ENCODE measurements at regions not wholly inside any gene's neighbourhood (a gene's known extent, or its start where the extent isn't known, plus 50 kb on each side); places are given as distances from the start of the nearest gene placed in this dataset.
"Not testable (repeated sequence)": the region's sequence is repeated elsewhere in the genome, so short reads cannot be mapped to it uniquely, and the experiment has no call there.

GRCh38 chr4:29304595-29304994 is 1415.6 kb upstream of the PCDH7 start:
- DNase-seq (ENCODE audit: low read depth): peak; percentile 60

DNA sequence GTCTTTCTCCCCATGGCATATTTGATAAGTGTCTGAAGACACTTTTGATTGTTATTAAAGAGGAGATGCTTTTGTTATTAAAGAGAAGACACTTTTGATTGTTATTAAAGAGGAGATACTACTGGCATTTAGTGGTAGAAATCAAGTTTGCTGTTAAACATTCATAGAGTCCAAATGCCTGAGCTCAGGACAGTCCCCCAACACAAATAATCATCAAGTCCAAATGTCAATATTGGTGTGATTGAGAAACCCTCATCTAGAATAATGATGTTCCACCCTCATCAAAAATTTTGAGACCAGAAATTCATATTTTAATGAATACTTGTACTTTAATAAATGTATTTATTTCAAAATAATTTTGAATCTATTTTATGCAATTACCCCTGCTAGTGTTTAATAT is 1412.9 kb upstream of the PCDH7 start:
- no peak for DNase-seq (ENCODE audit: low read depth)

GRCh38 chr4:29307755-29308154 is 1412.4 kb upstream of the PCDH7 start:
- no peak for DNase-seq (ENCODE audit: low read depth)

- peak; percentile 81 for DNase-seq (ENCODE audit: low read depth)
Measured at GRCh38 chr4:29309050-29309449, 1411.1 kb upstream of the PCDH7 start.

GRCh38 chr4:29310252-29310651 is 1409.9 kb upstream of the PCDH7 start:
- DNase-seq (ENCODE audit: low read depth): peak; percentile 55

DNA sequence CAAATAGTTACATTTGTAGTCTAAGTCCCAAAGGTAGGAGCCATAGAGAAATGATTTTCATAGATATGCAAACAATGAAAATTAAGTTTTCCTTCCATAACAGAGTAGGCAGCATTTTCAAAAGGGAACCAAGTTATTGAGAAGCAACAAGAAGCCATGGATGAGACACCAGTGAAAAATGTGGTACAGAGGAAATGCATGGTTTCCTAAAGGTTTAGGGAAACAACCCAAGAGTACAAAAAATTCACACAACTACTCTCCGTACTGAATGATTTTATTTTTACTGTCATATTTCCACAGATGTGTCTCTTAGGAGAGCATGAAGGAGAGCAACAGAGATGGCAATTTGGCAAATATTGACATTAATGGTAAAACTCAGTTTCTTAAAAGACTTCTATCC is 1408.9 kb upstream of the PCDH7 start:
- DNase-seq (ENCODE audit: low read depth): peak; percentile 60

- peak; percentile 10 for DNase-seq (ENCODE audit: low read depth)
Measured at GRCh38 chr4:29319663-29320340, 1400.4 kb upstream of the PCDH7 start.

DNA sequence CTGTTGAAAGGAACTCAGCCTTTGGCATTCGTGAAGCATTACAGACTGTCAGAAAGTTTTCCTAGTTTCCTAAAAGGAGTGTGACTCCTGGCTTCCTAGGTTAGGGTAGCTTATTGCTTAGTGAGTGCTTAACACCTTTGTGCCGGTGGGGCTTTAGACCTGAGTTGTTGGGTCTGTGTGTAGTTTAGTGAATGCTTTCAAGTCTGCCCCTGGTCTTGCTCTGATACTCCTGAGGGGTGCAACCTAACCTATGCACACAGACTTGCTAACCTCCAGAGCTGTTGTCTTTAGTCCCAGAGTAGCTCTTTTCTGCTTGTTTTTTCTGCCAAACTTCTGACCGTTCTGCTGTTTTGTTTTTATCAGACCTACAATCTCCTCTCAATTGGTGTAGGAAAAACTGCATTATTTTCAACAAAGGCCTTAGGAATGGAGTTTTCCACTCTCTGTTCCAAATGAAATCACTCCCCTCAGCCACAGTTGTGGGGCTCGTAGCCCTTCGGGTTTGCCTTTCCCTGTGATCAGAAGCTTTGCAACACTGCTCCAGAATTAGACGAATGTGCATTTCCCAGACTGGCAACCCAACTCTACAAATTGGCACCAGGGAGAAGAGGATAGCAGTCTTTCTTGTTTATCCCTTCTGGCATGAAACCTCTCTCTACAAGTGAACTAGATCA is 1399.1 kb upstream of the PCDH7 start:
- no peak for DNase-seq (ENCODE audit: low read depth)

DNA sequence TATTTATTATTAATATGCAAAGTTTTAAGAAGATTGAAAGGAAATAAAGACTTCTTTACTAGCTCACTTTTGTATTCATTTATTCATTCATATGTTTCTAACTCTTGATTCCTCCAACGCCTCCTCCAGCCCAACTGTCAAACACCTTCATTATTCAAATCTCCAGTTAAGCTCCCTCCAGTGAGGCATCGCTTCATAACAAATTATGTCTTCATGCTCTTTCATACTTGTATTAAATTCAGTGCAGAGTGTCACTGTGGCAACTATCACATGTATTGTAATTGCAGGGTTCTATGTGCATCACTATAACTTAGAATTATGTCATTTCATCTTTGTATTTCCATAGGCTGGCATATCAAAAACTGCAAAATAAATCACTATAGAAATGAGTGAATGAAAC is 1394.2 kb upstream of the PCDH7 start:
- DNase-seq (ENCODE audit: low read depth): no peak

- DNase-seq (ENCODE audit: low read depth): no peak
Measured at GRCh38 chr4:29326816-29327215, 1393.4 kb upstream of the PCDH7 start.

DNA sequence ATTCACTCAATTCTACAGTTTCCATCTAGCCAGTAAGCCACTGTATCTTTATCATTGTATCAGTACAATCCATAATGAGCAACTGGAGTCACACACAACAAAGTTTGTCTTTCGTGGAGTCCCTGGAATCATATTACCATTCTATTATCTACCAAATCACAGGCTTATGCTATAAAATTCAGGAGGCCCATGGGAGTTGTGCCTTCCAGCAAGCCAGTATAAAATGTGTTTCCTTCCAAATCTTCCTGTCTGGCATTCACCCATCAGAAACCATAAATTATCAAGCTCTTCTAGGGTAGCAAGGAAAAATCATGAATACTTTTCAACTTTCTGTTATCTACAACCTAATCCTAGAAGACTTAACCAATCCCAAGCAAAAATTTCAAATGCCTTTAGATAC is 1383.3 kb upstream of the PCDH7 start:
- peak; percentile 6 for DNase-seq (ENCODE audit: low read depth)

- no peak for DNase-seq (ENCODE audit: low read depth)
Measured at GRCh38 chr4:29372971-29373370, 1347.2 kb upstream of the PCDH7 start.

DNA sequence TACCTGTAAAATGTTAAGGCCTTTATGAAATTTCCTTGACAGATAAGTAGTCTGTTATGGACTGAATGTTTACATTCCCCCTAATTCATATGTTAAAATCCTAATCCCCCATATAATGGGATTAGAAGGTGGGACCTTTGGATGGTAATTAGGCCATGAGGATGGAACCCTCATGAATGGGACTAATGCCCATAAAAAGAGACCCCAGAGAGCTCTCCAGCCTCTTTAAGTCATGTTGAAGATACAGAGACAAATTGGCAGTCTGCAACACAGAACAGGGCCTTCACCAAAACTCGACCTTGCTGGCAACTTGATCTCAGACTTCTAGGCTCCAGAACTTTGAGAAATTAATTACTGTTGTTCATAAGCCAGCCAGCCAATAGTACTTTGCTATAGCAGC is 1344.5 kb upstream of the PCDH7 start:
- no peak for DNase-seq (ENCODE audit: low read depth)

DNA sequence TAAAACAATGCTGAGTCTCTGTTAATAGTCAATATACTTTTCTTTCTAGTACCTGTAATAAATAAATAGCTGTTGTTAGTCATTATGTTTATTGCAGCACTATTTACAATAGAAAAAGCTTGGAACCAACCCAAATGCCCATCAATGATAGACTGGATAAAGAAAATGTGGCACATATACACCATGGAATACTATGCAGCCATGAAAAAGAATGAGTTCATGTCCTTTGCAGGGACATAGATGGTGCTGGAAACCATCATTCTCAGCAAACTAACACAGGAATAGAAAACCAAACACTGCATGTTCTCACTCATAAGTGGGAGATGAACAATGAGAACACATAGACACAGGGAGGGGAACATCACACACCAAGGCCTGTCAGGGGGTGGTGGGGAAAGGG is 1341.9 kb upstream of the PCDH7 start:
- not testable (repeated sequence) for DNase-seq (ENCODE audit: low read depth)

DNA sequence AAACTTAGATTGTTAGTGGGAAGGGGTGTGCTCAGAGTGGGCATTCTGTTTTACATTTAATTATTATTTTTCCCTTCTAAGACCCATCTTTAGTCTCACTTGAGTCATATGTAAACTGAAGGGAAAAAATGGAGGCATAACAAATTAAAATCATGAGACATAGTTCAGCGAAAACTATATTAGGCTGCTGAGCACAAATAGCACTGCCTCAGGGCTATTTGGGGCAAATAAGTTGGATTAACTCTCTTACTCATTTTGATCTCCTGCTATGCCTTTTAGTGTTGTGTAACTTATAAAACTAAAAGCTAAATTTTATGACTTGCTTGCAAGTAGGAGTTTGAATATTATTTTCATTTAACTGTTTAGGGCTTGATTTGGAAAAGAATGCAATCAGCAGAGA is 1329.2 kb upstream of the PCDH7 start:
- DNase-seq (ENCODE audit: low read depth): peak; percentile 68

DNA sequence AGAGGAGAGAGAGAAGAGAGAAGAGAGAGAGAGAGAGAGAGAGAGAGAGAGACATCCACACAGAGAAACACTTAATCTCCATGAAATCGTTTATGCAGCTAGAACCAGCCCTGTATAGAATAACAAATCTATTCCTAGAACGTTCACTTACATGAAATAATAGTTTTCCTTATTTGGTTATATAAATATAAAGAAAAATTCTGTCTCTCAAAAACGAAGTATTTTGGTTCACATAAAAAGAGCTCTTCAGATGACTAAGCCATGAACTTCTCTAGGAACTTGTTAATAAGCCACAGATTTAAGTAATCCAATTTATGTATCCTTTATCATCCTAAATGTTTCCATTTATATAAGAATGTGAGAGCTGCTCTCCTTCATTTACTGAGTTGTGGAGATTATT is 1315.1 kb upstream of the PCDH7 start:
- DNase-seq (ENCODE audit: low read depth): peak; percentile 71

GRCh38 chr4:29415771-29416170 is 1304.4 kb upstream of the PCDH7 start:
- no peak for DNase-seq (ENCODE audit: low read depth)

DNA sequence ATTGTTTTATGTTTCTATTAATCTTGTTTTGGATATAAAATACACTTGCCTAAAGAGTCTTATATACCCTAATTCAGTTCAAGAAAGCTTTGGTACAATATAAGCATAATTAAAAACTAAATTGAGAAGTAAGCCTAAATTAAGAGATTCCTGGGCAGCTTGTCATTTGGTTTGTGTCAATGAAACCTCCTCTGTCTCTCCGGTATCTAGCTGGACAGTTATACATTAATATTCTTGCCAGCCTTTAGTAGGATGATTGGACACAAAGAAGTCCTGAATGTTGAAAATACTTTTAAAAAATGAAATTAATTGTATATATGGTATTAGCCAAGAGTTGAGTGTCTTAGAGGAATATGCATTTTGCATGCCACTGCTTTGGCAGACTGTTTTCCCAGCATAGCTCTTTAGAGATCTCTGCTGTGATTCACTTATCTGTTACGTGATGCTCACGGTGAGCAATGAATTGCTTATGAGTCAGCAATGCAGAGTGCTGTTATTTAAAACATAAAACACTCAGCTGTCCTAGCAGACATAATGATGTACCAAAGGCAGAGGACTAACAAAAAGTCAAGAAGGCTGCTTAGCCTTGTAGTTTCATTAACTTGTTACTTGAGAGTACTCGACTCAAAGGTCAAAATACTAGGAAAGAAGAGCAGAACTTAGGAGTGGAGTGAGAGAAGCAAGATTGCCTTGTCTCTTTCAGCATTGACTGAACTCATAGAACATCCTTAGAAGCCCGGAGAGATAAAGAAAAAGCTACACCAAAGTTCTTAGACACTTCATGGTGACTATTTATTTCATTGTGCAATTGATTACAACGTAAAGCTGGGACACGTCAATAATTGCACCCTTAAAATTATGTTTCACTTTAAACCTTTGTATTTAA is 1296.1 kb upstream of the PCDH7 start:
- peak; percentile 91 for DNase-seq (ENCODE audit: low read depth)

DNA sequence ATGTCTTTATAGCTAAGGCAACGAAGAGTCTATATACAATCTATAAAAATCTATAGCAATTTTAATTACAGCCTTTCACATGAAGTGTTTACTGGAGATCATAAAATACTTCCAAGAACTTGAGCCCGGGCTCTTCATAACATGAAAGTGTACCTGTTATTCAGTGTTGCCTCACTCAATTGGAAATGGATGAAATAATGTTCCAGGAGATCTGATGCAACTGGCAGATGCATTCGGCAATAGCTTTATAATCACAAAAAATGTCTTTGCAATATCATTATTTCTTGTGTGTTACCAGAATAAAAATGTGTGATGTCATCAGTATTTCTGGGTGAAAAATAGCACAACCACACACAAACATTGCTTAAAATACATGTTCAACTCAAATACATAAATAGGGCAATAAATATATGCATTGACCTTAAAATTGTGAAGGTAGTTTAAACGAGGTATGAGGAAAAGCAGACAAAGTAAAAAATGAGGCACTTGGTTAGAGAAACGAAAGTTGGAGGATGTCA is 1266.8 kb upstream of the PCDH7 start:
- no peak for DNase-seq (ENCODE audit: low read depth)

GRCh38 chr4:29459926-29460325 is 1260.2 kb upstream of the PCDH7 start:
- DNase-seq (ENCODE audit: low read depth): peak; percentile 11

DNA sequence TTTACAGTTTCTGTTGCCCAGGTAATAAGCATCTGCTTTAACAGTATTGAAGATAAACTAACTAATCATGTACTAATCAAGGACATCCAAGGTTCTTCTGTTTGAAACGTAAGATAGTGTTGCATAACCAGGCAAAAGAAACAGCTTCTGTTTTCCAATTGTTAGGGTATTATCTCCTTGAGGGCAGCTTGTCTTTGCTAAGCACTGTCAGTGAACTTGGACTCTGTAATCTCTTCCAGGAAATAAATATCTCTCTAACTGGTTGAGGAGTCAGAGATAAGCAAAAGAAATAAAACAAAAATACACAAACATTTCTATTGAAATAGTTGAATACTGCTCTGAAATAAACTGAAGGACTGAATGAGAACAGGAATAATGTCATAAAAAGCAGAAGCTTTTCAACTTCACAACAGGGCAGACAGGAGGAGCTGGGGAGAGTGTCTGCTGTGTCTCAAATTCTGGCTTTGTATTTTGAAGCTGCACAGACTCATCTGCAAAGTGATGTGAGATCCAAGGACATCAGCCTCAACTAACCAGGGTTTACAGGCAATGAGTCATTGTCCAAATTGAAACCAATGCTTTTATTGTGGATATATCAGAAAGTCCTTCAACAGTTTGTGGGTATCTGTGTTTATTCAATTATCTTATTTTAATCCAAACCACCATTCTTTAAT is 1253.0 kb upstream of the PCDH7 start:
- DNase-seq (ENCODE audit: low read depth): peak; percentile 5
